GM23248 (cell line): ENCODE measurements at regions not wholly inside any gene's neighbourhood (a gene's known extent, or its start where the extent isn't known, plus 50 kb on each side); places are given as distances from the start of the nearest gene placed in this dataset.

ENCODE experiments used
- EZH2 ChIP-seq: fragments of 200-600 bp; sonication (generic); IDR thresholded peaks from 2 replicates; pipeline ENCODE4 v1.6.1; 2018; ENCODE audit warnings: antibody characterized with exemption, mild to moderate bottlenecking; ENCODE audit not compliant: insufficient read depth, poor library complexity, severe bottlenecking
- EZH2phosphoT487 ChIP-seq: fragments of 200-600 bp; sonication (generic); IDR thresholded peaks from 2 replicates; pipeline ENCODE4 v1.6.1; 2018; ENCODE audit warnings: antibody characterized with exemption, moderate library complexity, mild to moderate bottlenecking, low read depth; ENCODE audit not compliant: insufficient read depth

DNA sequence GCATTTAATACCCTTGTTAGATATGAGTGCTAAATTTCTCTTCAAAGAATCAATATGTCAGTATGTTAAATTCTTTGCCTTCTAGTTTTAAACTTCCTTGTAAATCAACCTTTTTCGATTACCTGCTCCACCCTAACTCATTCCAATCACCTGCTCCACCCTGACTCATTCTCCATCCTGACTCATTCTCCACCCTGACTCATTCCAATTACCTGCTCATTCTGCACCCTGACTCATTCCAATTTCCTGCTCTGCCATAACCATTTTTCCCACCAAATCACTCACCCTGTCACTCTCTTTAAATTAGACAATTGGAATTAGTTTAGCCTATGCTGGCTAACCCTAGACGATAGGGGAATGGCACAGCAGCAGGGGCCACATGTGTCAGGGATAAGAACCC, 519.5 kb upstream of the LRRC4C start:
- TF ChIP-seq EZH2phosphoT487 (no peak), EZH2 (no peak)
